MM.1S (cell line): ENCODE measurements at regions not wholly inside any gene's neighbourhood (a gene's known extent, or its start where the extent isn't known, plus 50 kb on each side); places are given as distances from the start of the nearest gene placed in this dataset.

Experiments used
- DNase-seq: peaks from one replicate; pipeline ENCODE4 v3.0.0-alpha.2; 2015
- H2AFZ ChIP-seq: fragments of 300-600 bp; sonication (generic); 2 replicates; pipeline ENCODE4 v1.6.0; 2016; ENCODE audit warnings: antibody characterized with exemption, low read length
- H3F3A ChIP-seq: fragments of 300-600 bp; sonication (generic); 2 replicates; pipeline ENCODE4 v1.6.1; 2016; ENCODE audit warnings: mild to moderate bottlenecking, antibody characterized with exemption, low read length, moderate library complexity, mixed read lengths; ENCODE audit not compliant: insufficient read depth
- H3K27ac ChIP-seq: fragments of 300-600 bp; sonication (generic); 2 replicates; pipeline ENCODE4 v1.5.1; 2016; ENCODE audit warnings: mild to moderate bottlenecking, low read length
- H3K27me3 ChIP-seq: fragments of 300-600 bp; sonication (generic); replicated peaks from 2 replicates; pipeline ENCODE4 v1.6.0; 2016; ENCODE audit warnings: low read length; ENCODE audit not compliant: insufficient read depth
- H3K36me3 ChIP-seq: fragments of 300-600 bp; sonication (generic); replicated peaks from 2 replicates; pipeline ENCODE4 v1.6.1; 2016; ENCODE audit warnings: mild to moderate bottlenecking, low read length, mixed read lengths; ENCODE audit not compliant: insufficient read depth
- H3K4me1 ChIP-seq: fragments of 300-600 bp; sonication (generic); 2 replicates; pipeline ENCODE4 v1.6.1; 2016; ENCODE audit warnings: low read length, mixed read lengths
- H3K4me2 ChIP-seq: fragments of 300-600 bp; sonication (generic); 2 replicates; pipeline ENCODE4 v1.6.0; 2016; ENCODE audit warnings: low read depth, low read length
- H3K4me3 ChIP-seq: fragments of 300-600 bp; sonication (generic); 2 replicates; pipeline ENCODE4 v1.5.1; 2016; ENCODE audit warnings: low read length, mixed read lengths
- H3K79me2 ChIP-seq: fragments of 300-600 bp; sonication (generic); 2 replicates; pipeline ENCODE4 v1.6.1; 2016; ENCODE audit warnings: mixed run types, low read length, mixed read lengths
- H3K9ac ChIP-seq: fragments of 300-600 bp; sonication (generic); 2 replicates; pipeline ENCODE4 v1.6.1; 2016; ENCODE audit warnings: low read length, mixed read lengths
- H3K9me2 ChIP-seq: fragments of 300-600 bp; sonication (generic); replicated peaks from 2 replicates; pipeline ENCODE4 v1.6.1; 2016; ENCODE audit warnings: mild to moderate bottlenecking, low read length, mixed read lengths; ENCODE audit not compliant: insufficient read depth
- H3K9me3 ChIP-seq: fragments of 300-600 bp; sonication (generic); replicated peaks from 2 replicates; pipeline ENCODE4 v1.6.1; 2016; ENCODE audit warnings: mild to moderate bottlenecking, low read length, mixed read lengths; ENCODE audit not compliant: insufficient read depth
- H4K20me1 ChIP-seq: fragments of 300-600 bp; sonication (generic); 2 replicates; pipeline ENCODE4 v1.6.1; 2016; ENCODE audit warnings: mild to moderate bottlenecking, low read length, moderate library complexity, mixed read lengths; ENCODE audit not compliant: insufficient read depth
- CTCF ChIP-seq: fragments of 300-600 bp; sonication (generic); IDR thresholded peaks from 2 replicates; pipeline ENCODE4 v1.5.1; 2016; ENCODE audit warnings: antibody characterized with exemption, low read length, mixed read lengths
- EZH2 ChIP-seq: fragments of 300-600 bp; sonication (generic); optimal IDR thresholded peaks from 2 replicates; pipeline ENCODE3; 2017; ENCODE audit warnings: low read depth, mild to moderate bottlenecking, antibody characterized with exemption, low read length, mixed read lengths
- EZH2phosphoT487 ChIP-seq: fragments of 300-600 bp; sonication (generic); IDR thresholded peaks from 2 replicates; pipeline ENCODE4 v1.6.1; 2018; ENCODE audit warnings: antibody characterized with exemption, low read length

- Histone ChIP-seq H3K27ac (no peak overlapping the region), H3K4me2 (no peak overlapping the region), H3K4me1 (no peaks in the 10 kb centered on the region), H3K36me3 (no peaks in the 10 kb centered on the region), H3K4me3 (no peak overlapping the region), H3F3A (no peaks in the 10 kb centered on the region), H3K27me3 (no peaks in the 10 kb centered on the region), H3K9ac (no peak overlapping the region), H2AFZ (no peak overlapping the region), H4K20me1 (no peaks in the 10 kb centered on the region), H3K9me3 (no peaks in the 10 kb centered on the region), H3K9me2 (no peaks in the 10 kb centered on the region), H3K79me2 (no peaks in the 10 kb centered on the region)
- DNase-seq, result no peak
- no peak for TF ChIP-seq EZH2
- TF ChIP-seq EZH2phosphoT487, result no peak
- TF ChIP-seq CTCF, result no peak
Measured at GRCh38 chr16:65758620-65759019, 607.9 kb upstream of the CDH5 start.

- Histone ChIP-seq H3K27ac (no peak overlapping the region), H3K4me2 (no peak overlapping the region), H3K9ac (no peak overlapping the region), H3F3A (no peaks in the 10 kb centered on the region), H4K20me1 (no peaks in the 10 kb centered on the region), H3K36me3 (no peaks in the 10 kb centered on the region), H3K9me2 (no peaks in the 10 kb centered on the region), H3K9me3 (no peaks in the 10 kb centered on the region), H2AFZ (no peak overlapping the region), H3K79me2 (no peaks in the 10 kb centered on the region), H3K4me3 (no peak overlapping the region), H3K4me1 (no peaks in the 10 kb centered on the region), H3K27me3 (no peaks in the 10 kb centered on the region)
- DNase-seq, result no peak
- no peak for TF ChIP-seq EZH2phosphoT487
- no peak for TF ChIP-seq EZH2
- no peak for TF ChIP-seq CTCF
Measured at GRCh38 chr16:65757064-65757463, 609.4 kb upstream of the CDH5 start.

- TF ChIP-seq EZH2phosphoT487 (no peak), EZH2 (no peak), CTCF (no peak)
- Histone ChIP-seq H3K9ac (no peak overlapping the region), H3K4me3 (no peak overlapping the region), H3K9me2 (no peaks in the 10 kb centered on the region), H4K20me1 (no peaks in the 10 kb centered on the region), H2AFZ (no peak overlapping the region), H3K36me3 (no peaks in the 10 kb centered on the region), H3K79me2 (no peaks in the 10 kb centered on the region), H3K4me1 (no peaks in the 10 kb centered on the region), H3K9me3 (no peaks in the 10 kb centered on the region), H3K4me2 (no peak overlapping the region), H3K27me3 (no peaks in the 10 kb centered on the region), H3F3A (no peaks in the 10 kb centered on the region), H3K27ac (no peak overlapping the region)
- no peak for DNase-seq
Measured at GRCh38 chr16:65756163-65756562, 610.3 kb upstream of the CDH5 start.
